ENCODE measurements at regions not wholly inside any gene's neighbourhood (a gene's known extent, or its start where the extent isn't known, plus 50 kb on each side); places are given as distances from the start of the nearest gene placed in this dataset.

DNA sequence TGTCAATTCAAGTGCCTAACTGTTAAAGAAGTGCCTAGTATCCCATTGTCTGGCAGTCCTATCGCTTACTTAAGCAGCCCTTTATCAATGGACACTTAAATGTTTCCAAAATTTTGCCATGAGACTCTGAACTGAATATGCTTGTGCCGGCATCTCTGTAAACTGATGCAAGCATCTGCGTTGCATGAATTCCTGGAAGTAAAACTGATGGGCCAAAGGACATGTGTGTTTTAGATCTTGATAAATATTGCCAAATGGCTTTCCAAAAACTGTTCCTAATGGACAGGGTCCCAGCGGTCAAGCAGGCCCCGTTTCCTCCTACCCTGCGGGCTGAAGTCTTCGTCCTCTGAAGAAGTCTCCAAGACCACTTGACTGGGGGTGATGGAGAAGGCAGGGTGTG, 121.3 kb upstream of the ZNF516 start (continued):
- TF ChIP-seq OVOL2 (CRISPR knock-in tag; IDR thresholded peaks at IDR 0.05; ENCODE audit: borderline replicate concordance): no peak
- TF ChIP-seq, protein P1, sequence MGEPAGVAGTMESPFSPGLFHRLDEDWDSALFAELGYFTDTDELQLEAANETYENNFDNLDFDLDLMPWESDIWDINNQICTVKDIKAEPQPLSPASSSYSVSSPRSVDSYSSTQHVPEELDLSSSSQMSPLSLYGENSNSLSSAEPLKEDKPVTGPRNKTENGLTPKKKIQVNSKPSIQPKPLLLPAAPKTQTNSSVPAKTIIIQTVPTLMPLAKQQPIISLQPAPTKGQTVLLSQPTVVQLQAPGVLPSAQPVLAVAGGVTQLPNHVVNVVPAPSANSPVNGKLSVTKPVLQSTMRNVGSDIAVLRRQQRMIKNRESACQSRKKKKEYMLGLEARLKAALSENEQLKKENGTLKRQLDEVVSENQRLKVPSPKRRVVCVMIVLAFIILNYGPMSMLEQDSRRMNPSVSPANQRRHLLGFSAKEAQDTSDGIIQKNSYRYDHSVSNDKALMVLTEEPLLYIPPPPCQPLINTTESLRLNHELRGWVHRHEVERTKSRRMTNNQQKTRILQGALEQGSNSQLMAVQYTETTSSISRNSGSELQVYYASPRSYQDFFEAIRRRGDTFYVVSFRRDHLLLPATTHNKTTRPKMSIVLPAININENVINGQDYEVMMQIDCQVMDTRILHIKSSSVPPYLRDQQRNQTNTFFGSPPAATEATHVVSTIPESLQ (CRISPR knock-in tag; IDR thresholded peaks at IDR 0.05): no peak

DNA sequence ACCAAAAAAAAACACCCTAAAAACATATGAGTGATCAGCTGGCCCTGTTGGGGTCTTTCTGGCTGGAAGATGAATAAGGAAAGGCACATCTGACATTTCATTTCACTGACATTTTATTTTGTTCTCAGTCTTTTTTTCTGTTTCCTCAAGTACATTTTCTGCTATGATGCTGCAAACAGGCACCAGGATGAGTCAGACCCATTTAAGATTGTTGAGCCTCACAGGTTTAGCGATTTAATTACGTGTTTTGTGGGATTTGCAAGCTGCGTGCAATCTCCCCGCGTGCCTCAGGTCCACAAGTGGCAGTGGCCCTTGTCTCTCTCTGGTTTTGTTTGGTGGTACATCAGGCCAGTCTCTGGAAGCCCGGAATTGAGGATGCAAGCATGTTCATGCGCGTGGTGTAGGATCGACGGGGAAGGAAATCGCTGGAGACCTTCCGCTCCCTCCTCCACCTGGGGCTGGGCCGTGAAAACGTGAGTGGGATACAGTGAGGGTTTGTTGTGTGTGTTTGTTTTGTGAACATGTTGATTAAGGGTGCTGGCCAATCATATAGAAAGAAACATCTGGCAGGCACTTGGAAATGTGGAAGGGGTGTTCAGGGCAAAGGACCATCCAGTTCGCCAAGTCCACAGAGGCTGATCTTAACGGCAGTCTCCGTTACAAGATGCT, 120.2 kb upstream of the ZNF516 start:
- Mint-ChIP-seq H3K4me1 (peaks cover 44% of the 10 kb centered on the region), H3K27ac (no peak overlapping the region), H3K27me3 (ENCODE audit: low read depth) (peaks cover 16% of the 10 kb centered on the region), H3K9me3 (no peaks in the 10 kb centered on the region), H3K4me3 (no peak overlapping the region), H3K36me3 (no peaks in the 10 kb centered on the region)
- DNase-seq (ENCODE audit: low spot score) (no peak), ATAC-seq (no peak)
- ChIA-PET CTCF (no interaction called here), POLR2A (no interaction called here)
- TF ChIP-seq ZNF416 (CRISPR knock-in tag; IDR thresholded peaks at IDR 0.05) (no peak), SMAD3 (CRISPR knock-in tag; IDR thresholded peaks at IDR 0.05; ENCODE audit: borderline replicate concordance) (no peak), ATF1 (CRISPR knock-in tag; IDR thresholded peaks at IDR 0.05) (no peak), FOXP1 (CRISPR knock-in tag; IDR thresholded peaks at IDR 0.05; ENCODE audit: borderline replicate concordance) (no peak), ZNF219 (CRISPR knock-in tag; IDR thresholded peaks at IDR 0.05; ENCODE audit: borderline replicate concordance) (no peak), NFYB (CRISPR knock-in tag; conservative IDR thresholded peaks at IDR 0.05; ENCODE audit: low read depth) (no peak), NR2C2 (CRISPR knock-in tag; IDR thresholded peaks at IDR 0.05) (no peak), JAZF1 (CRISPR knock-in tag; IDR thresholded peaks at IDR 0.05) (no peak), FOXK1 (CRISPR knock-in tag; IDR thresholded peaks at IDR 0.05) (no peak), SOX15 (CRISPR knock-in tag; IDR thresholded peaks at IDR 0.05) (no peak), RELA (CRISPR knock-in tag; IDR thresholded peaks at IDR 0.05; ENCODE audit: borderline replicate concordance) (no peak), SMAD4 (CRISPR knock-in tag; IDR thresholded peaks at IDR 0.05) (no peak), CREB1 (CRISPR knock-in tag; IDR thresholded peaks at IDR 0.05) (no peak), MXD4 (CRISPR knock-in tag; IDR thresholded peaks at IDR 0.05; ENCODE audit: borderline replicate concordance) (no peak), RORB (CRISPR knock-in tag; IDR thresholded peaks at IDR 0.05) (no peak), CBFB (CRISPR knock-in tag; IDR thresholded peaks at IDR 0.05; ENCODE audit: low read depth) (no peak), OVOL2 (CRISPR knock-in tag; IDR thresholded peaks at IDR 0.05; ENCODE audit: borderline replicate concordance) (no peak)
- TF ChIP-seq, protein P2, sequence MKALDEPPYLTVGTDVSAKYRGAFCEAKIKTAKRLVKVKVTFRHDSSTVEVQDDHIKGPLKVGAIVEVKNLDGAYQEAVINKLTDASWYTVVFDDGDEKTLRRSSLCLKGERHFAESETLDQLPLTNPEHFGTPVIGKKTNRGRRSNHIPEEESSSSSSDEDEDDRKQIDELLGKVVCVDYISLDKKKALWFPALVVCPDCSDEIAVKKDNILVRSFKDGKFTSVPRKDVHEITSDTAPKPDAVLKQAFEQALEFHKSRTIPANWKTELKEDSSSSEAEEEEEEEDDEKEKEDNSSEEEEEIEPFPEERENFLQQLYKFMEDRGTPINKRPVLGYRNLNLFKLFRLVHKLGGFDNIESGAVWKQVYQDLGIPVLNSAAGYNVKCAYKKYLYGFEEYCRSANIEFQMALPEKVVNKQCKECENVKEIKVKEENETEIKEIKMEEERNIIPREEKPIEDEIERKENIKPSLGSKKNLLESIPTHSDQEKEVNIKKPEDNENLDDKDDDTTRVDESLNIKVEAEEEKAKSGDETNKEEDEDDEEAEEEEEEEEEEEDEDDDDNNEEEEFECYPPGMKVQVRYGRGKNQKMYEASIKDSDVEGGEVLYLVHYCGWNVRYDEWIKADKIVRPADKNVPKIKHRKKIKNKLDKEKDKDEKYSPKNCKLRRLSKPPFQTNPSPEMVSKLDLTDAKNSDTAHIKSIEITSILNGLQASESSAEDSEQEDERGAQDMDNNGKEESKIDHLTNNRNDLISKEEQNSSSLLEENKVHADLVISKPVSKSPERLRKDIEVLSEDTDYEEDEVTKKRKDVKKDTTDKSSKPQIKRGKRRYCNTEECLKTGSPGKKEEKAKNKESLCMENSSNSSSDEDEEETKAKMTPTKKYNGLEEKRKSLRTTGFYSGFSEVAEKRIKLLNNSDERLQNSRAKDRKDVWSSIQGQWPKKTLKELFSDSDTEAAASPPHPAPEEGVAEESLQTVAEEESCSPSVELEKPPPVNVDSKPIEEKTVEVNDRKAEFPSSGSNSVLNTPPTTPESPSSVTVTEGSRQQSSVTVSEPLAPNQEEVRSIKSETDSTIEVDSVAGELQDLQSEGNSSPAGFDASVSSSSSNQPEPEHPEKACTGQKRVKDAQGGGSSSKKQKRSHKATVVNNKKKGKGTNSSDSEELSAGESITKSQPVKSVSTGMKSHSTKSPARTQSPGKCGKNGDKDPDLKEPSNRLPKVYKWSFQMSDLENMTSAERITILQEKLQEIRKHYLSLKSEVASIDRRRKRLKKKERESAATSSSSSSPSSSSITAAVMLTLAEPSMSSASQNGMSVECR (CRISPR knock-in tag; IDR thresholded peaks at IDR 0.05; ENCODE audit: borderline replicate concordance): no peak
- TF ChIP-seq, protein P3, sequence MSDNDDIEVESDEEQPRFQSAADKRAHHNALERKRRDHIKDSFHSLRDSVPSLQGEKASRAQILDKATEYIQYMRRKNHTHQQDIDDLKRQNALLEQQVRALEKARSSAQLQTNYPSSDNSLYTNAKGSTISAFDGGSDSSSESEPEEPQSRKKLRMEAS (CRISPR knock-in tag; IDR thresholded peaks at IDR 0.05): no peak
- TF ChIP-seq, protein P1 (CRISPR knock-in tag; IDR thresholded peaks at IDR 0.05): no peak
